Colonic mucosa (tissue), 4 donors: ENCODE measurements at regions not wholly inside any gene's neighbourhood (a gene's known extent, or its start where the extent isn't known, plus 50 kb on each side); places are given as distances from the start of the nearest gene placed in this dataset.

Source experiments
- DNase-seq: peaks from one replicate; pipeline ENCODE4 v3.0.0-alpha.2; 2020
- H3K27ac ChIP-seq: fragments of 200-600 bp; one replicate; pipeline ENCODE4 v1.8.0; 2021
- H3K27me3 ChIP-seq: fragments of 200-600 bp; one replicate; pipeline ENCODE4 v1.8.0; 2021
- H3K36me3 ChIP-seq: fragments of 200-600 bp; one replicate; pipeline ENCODE4 v1.8.0; 2021
- H3K4me1 ChIP-seq: fragments of 200-600 bp; one replicate; pipeline ENCODE4 v1.8.0; 2021; ENCODE audit warnings: mild to moderate bottlenecking
- H3K4me3 ChIP-seq: fragments of 200-600 bp; one replicate; pipeline ENCODE4 v1.8.0; 2021
- H3K9ac ChIP-seq, 2 donors: one replicate each; pipeline ENCODE4 v1.7.0; 2013; ENCODE audit warnings: control low read depth in 2 of 2, low read depth in 2 of 2, low read length in 2 of 2
- H3K9me3 ChIP-seq: fragments of 200-600 bp; one replicate; pipeline ENCODE4 v1.8.0; 2021
- intact Hi-C: fragments of 100-400 bp; cut with DNase I; formaldehyde crosslinking; loops from one replicate; pipeline ENCODE4 v1.14.1; 2022
- TF ChIP-seq, protein P1 (sequence below): fragments of 200-600 bp; IDR thresholded peaks from one replicate; pipeline ENCODE4 v1.8.0; 2022; ENCODE audit warnings: antibody characterized with exemption, mild to moderate bottlenecking
- donor health status: healthy.
- donor health status: DM: no; HTN: no; CAD: no.
- donor health status: DM: no; HTN: no; CAD: no.

GRCh38 chr21:25273959-25274358 is 333.3 kb downstream of the MRPL39 start:
- H3K4me1 ChIP-seq, result no peaks in the 10 kb centered on the region
- H3K9me3 ChIP-seq, result no peaks in the 10 kb centered on the region
- TF ChIP-seq, protein P1, sequence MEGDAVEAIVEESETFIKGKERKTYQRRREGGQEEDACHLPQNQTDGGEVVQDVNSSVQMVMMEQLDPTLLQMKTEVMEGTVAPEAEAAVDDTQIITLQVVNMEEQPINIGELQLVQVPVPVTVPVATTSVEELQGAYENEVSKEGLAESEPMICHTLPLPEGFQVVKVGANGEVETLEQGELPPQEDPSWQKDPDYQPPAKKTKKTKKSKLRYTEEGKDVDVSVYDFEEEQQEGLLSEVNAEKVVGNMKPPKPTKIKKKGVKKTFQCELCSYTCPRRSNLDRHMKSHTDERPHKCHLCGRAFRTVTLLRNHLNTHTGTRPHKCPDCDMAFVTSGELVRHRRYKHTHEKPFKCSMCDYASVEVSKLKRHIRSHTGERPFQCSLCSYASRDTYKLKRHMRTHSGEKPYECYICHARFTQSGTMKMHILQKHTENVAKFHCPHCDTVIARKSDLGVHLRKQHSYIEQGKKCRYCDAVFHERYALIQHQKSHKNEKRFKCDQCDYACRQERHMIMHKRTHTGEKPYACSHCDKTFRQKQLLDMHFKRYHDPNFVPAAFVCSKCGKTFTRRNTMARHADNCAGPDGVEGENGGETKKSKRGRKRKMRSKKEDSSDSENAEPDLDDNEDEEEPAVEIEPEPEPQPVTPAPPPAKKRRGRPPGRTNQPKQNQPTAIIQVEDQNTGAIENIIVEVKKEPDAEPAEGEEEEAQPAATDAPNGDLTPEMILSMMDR, result no peak
- H3K4me3 ChIP-seq, result no peak overlapping the region
- H3K27ac ChIP-seq, result no peak overlapping the region
- no peak for DNase-seq
- H3K27me3 ChIP-seq, result no peaks in the 10 kb centered on the region
- H3K9ac ChIP-seq, result no peak overlapping the region
- H3K36me3 ChIP-seq, result no peaks in the 10 kb centered on the region
- intact Hi-C loops, result no loop called here

DNA sequence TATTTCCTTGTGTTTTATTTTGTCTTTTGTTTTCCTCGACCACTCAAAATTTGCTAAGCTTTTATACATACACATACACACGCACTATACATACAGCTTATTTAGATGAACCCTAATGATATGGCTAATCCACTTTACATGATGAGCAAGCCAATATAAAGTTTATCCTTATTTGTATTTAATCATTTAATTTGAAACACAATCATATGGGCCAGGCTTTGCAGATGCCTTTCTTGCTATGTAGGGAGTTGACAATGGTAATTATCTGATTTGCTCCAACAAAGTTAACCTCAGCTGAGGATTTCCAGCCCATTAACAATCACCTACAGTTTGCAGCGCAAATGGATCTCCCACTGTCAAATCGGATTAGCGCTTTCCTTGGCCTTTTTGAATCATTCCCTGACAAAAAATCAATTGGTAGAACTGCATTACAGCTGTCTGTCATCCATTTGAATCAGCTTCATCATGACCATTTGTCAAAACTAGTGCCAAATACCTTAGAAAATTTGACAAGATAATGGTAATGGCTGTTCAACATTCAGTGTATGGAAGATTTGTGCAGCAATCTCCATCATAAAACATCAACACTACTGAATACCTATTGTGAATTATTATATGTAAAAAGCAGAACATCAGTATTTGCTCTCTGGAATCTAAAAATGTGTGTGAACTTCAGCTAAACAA is 352.6 kb downstream of the MRPL39 start:
- Histone ChIP-seq H3K27ac (no peak overlapping the region), H3K9me3 (no peaks in the 10 kb centered on the region), H3K9ac (no peak overlapping the region), H3K4me3 (no peak overlapping the region), H3K27me3 (no peaks in the 10 kb centered on the region), H3K36me3 (no peaks in the 10 kb centered on the region), H3K4me1 (no peaks in the 10 kb centered on the region)
- TF ChIP-seq, protein P1, result no peak
- intact Hi-C loops, result no loop called here
- DNase-seq, result no peak

- no peak overlapping the region for H3K9ac ChIP-seq
- no peak for DNase-seq
- no peak overlapping the region for H3K27ac ChIP-seq
- no peaks in the 10 kb centered on the region for H3K4me1 ChIP-seq
- no peaks in the 10 kb centered on the region for H3K9me3 ChIP-seq
- no peak overlapping the region for H3K4me3 ChIP-seq
- H3K36me3 ChIP-seq, result no peaks in the 10 kb centered on the region
- TF ChIP-seq, protein P1, result no peak
- H3K27me3 ChIP-seq, result no peaks in the 10 kb centered on the region
- intact Hi-C loops, result no loop called here
These were observed 360.7 kb downstream of the MRPL39 start for GRCh38 chr21:25246546-25246945.

DNA sequence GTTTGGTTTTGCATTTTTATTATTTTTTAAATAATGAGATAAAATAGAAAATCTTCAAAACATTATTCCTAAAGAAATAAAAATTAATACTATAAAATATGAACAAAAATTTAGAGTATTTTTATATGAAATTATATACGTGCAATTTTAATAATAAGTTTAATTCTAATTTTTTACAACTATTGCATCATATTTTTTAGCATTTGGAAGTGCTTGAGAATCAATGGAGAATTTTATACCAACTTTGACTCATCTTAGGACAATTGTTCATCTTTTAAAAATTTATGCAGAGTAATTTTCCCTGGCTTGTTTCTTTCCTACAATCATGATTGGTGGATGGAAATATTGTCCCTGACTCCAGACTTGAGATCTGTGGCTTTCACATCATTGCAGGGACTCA is 362.5 kb downstream of the MRPL39 start:
- H3K27ac ChIP-seq, result no peak overlapping the region
- H3K9ac ChIP-seq, result no peak overlapping the region
- no peak for DNase-seq
- no peaks in the 10 kb centered on the region for H3K4me1 ChIP-seq
- TF ChIP-seq, protein P1, result no peak
- H3K27me3 ChIP-seq, result no peaks in the 10 kb centered on the region
- H3K9me3 ChIP-seq, result no peaks in the 10 kb centered on the region
- H3K4me3 ChIP-seq, result no peak overlapping the region
- H3K36me3 ChIP-seq, result no peaks in the 10 kb centered on the region
- intact Hi-C loops, result no loop called here

DNA sequence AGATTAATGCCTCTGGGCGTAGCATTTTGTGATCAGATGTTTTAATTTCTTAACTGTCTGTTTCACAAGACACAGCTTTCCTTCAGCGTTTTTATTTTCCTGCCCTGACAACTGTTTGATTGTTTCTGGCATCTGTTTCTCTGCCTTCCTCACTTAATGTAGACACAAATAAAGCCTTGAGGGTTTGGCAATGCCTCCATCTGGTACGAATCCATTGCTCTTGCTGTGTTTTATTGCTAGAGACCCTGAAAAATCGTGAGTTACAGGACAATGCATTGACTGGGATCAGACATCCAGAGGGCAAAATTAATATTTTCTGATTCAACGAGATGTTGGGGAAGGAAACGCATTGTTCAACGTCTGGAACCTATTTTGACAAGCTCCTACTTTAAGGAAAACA is 363.5 kb downstream of the MRPL39 start:
- no peak for DNase-seq
- Histone ChIP-seq H3K4me3 (no peak overlapping the region), H3K9ac (no peak overlapping the region), H3K4me1 (no peaks in the 10 kb centered on the region), H3K36me3 (no peaks in the 10 kb centered on the region), H3K27me3 (no peaks in the 10 kb centered on the region), H3K9me3 (no peaks in the 10 kb centered on the region), H3K27ac (no peak overlapping the region)
- intact Hi-C loops, result no loop called here
- TF ChIP-seq, protein P1, result no peak
